Activated CD8-positive, alpha-beta memory T cell treated with anti-CD3 and anti-CD28 coated beads for 48 hours (primary cell): ENCODE measurements at regions not wholly inside any gene's neighbourhood (a gene's known extent, or its start where the extent isn't known, plus 50 kb on each side); places are given as distances from the start of the nearest gene placed in this dataset.

Experiments
- DNase-seq, 3 experiments: peaks; one replicate each; pipeline ENCODE4 v3.0.0-alpha.2; 2020; ENCODE audit warnings: low read depth in 2 of 3, low spot score in 2 of 3

DNA sequence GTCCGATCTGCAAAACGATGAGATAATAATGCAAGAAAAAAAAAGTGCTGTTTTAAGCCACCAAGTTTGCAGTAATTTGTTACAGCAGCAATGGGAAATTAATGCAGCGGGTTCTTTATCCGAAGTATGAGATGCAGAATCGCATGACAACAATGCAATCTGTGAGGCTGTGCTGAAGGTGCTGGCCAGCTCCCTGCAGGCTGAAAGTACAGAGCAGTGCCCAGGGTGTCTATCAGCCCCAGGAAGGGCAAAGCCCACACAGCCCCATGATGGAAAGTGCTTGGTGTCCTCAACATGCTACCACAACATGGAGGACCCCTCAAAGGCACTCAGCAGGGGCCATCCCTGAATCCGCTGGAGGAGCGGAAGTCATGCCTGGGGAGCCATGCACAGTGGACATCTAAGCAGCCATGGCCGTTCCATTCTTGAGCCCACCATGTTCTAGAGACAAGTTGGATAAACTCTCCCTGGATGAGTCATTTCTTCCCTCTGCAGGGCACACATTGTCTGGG is 199.5 kb upstream of the PFKP start:
- no peak for DNase-seq

DNA sequence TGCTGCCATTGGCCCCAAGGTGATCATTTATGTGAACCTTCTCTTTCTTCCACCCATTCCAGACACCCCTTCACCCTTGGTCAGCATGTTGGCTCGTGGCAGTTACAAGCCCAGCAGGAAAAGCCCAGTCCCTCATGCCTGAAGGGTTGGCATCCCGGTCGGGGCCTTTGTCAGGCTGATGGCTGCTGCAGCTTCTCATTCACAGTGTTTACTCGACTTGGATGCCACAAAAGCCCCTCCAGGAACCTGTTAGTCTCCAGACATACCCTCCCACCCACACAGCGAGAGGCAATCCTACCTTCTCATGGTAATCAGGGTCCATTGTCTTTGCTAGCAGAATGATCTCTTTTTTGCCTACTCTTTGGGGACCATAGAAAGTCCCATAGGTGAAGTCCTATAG is 200.8 kb upstream of the PFKP start:
- DNase-seq: no peak

DNA sequence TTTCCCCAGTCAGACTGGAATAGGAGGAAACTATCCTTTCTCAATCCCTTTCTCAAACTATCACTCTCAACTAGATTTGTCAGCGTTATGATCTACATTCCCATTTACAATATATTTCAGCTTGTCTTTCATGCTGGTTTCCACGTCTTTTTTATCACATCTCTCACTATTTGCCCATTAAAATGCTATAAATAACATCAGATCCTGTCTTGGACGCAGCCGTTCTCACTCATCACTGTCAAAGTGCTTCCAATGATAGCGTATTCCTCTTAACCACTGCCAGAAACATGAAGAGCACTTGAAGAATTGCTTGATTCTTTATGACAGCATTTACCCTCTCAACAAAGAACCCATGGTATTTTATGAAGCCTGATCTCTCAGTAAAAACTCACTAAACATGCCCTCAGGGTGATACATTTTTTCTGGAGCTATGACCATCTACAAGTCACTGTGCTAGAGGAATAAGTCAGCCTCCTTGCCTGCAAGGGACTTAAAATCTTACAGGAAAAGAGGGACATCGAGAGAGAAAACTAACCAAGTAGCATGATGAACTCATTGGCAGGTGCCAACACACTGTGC is 205.6 kb upstream of the PFKP start:
- DNase-seq: no peak

DNA sequence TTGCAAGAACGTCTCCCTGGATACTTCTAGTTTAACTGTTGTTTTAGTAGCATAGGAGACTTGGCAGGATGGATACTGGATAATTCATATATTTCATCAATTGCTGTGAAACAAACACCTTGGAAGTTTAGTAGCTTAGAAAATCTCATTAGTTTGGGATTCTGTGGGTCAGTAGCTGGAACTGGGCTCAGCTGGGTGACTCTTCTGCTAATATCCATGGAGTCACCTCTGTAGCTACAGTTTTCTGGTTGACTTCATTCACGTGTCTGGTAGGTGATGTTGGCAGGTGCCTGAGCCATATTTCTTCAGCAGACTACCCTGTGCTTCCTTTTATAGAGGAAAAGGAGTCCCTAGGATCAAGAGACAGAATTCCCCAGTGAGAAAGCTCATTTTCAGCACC is 208.9 kb upstream of the PFKP start:
- DNase-seq: no peak

DNA sequence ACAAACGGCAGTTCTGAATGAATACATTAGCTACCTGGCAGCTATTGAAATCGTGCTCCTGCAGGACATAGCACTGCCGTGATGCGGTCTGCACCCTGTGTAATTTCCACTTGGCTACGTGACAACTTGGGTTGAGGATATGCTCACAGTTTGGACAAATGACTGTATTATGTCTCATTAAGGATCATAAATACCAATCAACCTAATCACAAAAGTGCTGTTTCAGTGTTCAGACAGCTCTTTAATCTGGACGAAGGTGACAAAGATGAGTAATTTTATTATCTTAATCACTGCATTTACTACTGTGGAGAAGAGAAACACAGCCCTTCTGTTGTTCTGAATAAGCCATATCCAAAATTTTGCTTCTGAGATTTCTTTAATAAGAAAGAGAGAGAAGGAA is 210.8 kb upstream of the PFKP start:
- DNase-seq: no peak

DNA sequence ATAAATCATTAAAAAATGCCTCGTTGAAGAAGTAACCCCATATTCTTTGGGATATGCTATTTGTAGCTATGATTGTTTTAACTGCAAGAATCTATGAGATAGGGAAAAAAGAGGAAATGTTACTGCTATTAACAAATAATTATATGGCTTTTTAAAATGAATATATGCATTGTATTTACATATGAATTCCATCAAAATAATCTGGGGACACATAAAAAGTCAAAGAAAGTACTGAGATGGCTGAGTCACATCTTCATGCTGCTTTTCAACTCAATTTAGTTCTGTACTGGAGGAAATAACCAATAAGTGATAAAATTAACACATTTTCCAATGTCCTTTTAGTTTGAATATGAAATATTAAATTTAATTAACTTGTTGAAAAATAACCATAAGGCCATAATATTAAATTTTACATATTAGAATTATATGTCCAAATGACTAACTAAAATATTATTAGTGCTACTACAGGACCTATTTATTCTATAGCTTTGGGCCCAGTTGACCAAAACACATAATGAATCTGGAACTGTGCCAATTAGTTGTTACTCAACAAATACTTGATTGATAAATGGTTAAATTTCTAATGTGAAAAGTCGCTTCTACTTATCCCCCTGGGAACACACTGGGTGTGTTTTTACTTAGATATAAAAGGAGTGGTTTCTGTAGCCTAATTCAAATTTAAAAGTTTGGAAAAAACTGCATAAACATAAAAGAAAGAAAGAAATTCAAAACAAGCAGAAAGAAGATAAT is 214.6 kb upstream of the PFKP start:
- no peak for DNase-seq

DNA sequence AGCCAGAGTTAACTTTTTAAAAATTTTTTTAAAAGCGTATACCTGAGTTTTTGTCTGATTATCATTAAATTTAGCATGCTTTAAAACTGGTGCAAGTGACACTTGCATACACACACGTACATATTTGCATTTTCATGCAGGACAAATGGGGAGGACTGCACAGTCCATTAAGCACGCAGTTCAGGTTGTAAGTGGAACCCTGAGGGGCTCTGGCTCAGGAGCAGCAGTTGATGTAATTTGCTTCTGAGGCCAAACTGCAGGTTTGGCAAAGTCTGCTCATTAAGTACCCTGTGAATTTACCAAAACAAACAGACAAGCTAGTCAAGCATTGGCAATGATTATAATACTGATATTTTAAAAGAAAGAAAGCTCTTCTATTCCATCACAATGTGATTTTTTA is 215.8 kb upstream of the PFKP start:
- no peak for DNase-seq

DNA sequence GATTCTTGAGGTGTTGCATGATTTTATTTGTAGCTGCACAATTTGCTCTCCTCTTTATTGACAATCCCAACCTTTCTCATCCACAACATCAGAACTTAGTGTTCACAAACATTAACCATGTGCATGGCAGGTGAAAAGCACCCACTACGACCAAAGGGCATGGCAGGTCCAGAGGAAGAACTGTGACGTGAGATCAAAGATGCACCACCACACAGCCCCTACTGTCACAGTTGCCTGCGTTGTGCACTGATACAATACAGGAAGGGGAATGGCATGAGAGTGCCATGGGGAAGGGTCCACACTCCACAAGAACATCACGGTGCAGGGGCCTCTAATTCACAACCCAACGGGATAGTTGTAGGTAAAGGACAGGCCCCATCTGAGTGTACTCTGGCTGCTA is 217.1 kb upstream of the PFKP start:
- DNase-seq: no peak

DNA sequence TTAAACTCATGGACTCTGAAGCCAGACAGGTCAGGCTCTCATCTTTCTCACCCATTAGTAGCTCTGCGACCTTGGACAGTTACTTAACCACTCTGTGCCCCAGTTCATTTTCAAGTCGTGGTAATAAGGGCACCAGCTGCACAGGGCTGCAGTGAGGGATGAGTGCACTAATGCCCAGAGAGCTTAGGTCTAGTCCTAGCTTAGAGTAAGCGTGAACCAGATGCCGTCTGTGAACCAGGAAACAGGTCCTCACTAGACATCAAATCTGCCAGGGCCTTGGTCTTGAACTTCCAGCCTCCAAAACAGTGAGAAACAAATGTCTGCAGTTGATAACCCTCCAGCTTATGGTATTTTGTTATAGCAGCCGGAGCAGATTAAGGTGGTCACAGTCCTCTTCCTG is 222.4 kb upstream of the PFKP start:
- no peak for DNase-seq

DNA sequence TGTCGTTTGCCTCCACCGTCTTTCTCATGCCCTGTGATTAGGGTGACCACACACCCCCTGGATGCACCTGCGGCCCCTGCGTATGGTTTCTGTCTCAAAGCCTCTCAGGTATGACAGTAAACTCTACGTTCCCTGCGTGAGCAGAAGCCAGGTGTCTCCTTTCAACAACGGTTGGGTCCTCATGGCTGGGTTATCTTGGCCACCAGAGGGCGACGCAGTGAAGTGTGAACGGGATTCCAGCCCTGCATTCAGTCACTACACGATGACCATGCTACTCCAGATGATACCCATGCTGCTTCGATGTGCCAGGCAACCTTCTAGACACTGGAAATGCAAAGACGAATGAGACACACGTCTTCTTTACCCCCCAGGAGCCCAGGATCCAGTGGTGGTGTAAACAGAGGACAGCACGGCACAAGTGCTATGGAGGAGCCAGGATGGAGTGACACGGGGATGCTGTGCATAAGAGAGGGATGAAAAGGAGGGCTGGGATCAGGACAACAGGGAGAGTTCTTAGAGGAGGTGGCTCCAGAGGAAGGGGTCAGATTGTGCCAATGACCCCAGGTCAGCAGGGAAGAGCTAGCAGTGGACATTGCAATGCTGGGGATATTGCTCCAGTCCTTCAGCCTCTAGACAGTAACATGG is 228.1 kb upstream of the PFKP start:
- peak in 1 of 3 experiments; percentile 4 for DNase-seq

DNA sequence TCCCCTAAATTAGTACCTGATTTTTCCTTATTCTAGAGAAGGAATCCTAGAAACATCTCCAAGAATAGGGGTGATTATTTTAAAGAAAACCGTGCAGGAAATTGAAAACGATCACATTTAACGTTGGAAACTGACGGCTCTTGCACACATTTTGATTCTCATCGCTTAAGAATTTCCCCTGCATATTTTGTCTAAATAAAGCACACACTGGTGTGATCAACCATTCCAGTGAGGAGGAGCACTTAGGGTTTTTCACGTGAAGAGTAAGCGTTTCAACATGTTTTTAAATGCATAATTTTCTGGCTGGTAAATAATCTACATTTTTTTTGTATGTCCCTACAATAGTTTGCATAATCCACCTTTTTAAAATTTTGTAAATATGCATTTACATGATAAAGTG is 229.7 kb upstream of the PFKP start:
- DNase-seq: no peak

DNA sequence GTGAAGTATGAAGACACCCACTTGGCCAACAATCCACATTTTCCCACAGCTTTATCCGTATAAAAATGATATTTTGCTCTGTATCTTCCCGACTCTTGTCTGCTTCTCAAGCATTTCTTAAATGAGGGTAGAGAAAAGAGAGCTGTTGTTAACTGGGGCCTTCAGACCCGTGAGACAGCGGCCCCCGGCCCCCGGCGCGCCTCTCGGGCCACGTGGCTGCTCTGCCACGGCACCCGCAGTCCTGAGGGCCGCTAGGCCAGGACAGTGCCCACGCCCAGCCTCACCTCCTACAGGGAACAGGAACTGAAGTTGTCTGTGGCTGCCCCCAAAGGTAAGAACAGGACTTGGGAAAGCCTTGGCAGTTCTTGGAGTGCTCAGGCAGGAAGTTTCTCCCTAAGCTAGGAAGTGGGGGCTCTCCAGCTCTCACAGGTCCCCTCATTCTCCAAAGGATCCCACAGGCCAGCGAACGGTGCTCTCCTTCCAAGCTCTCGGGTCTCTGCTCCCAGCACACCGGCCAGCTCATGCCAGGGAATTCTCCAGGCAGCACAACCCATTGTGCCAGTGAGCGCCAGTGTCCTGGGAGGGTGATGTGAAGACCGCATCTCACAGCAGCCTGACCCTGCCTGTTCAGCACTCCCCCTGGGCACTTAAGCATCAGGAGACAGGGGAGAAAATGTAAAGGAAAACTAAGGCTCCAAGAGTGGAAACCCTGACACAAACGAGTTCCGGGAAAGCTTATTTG is 230.3 kb upstream of the PFKP start:
- DNase-seq: no peak

DNA sequence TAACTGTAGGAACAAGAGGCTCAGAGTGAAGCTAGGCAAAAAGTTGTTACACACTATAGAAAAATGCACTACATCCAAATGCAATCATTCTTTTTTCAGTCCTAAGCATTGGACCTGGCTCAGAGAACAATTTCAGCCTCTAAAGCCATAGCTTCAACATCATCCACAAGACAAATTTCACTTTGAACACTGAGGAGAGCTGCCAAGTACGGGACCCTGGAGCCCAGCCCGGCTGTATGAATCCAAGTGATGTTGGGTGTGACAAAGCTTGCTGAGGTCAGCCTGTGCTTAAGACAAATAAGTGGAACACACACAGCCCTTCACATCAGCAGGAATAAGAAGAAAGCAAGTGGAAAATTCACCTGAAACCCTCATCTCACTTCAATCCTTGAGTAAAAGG is 233.1 kb upstream of the PFKP start:
- DNase-seq: no peak

DNA sequence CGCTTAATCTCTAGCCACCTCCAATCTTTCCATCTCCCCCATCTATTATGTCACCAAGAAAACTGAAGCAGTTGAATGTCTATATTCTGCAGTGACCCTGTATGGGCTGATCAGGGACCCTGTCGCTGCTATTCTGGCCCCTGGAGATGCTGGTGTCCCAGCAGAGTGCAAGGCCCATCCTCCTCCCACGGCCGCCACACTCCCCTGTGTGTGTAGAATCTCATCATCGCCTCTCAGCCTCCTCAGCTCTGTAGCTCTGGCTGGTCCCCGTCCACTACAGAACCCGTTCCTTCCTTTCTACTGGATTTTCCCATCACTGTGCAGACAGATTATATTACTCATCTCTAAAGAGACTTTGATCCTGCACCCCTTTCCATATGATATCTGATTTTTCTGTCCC is 235.8 kb upstream of the PFKP start:
- no peak for DNase-seq

DNA sequence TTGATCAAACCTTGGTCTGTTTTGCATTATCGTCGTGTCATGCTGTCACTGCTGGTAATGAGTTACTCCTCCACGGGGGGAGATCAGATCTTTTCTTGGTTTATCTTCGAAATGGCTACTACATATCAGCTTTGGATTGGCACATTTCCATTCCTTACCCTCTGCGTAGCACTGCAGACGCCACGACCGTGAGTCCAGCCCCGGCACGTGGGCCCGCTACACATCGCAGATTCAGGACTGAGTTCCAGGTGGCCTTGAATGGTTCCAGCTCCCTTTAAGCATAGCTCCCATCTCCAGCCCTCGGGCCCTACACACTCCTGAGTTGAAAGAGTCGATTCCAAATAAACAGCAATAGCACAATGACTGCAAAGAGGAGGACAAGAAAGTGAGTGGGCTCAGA is 238.6 kb upstream of the PFKP start:
- DNase-seq: no peak

DNA sequence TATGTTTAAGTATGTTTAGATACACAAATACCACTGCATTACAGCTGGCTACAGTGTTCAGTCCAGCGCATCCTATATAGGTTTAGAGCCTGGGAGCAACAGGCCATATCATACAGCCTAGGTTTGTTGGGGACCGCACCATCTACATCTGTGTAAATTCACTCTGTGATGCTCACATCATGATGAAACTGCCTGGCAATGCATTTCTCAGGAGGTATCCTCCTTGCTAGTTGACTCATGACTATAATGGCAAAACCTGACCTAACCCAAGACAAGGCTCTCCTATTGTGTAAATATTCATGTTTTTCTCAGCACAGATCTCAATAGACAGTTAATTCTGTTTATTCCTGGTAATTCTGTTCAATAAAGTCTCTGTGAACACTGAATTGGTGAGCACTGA is 240.7 kb upstream of the PFKP start:
- DNase-seq: no peak

DNA sequence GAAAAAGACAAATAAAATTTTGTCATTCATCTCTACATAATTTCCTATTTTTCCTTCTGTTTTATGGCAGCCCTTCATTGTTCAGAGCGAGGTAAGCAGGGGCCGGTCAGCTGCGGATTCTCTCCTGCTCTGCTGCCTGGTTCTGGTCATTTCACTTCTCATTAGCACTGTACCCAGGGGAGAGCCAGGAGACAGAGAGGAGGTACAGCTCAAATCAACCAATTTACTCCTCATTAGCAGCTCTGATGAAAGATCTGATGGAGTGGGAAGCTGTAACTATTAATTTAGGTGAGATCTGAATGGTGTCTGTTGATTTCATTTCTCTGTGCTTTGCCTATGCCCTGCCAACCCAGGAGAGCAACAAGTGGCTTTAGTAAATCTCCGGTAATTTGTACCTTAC is 241.5 kb upstream of the PFKP start:
- no peak for DNase-seq

DNA sequence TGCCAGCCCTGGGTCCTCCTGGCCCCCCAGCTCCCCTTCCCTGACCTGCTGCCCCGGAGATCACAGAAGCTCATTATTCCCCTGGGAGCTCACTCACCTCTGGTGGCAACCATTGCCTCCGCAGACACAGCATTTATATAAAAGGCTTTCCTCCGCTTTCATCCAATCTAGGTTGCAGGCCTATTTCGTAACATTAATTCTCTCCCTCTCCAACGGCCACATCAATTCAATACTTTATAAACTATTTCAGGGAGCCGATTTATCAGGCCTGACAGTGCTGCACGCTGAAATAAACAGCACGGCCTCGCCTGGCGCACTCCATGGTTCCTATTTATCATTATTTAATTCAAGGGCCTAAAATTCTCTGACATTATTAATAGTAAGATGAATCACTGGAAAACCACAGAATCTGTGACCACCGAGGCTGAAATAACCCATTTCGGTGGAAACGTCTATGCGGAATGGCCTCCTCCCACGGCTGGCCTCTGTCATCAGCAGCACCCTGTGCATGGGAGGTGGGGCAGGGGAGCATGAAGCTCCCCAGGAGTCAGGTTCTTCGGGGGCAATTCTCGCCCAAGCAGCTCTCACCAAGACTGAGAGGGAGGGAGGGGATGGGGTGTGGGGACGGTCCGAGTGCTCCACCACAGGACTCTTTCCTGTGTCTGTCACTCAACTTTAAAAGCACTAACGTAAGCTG is 249.3 kb upstream of the PFKP start:
- DNase-seq: no peak

DNA sequence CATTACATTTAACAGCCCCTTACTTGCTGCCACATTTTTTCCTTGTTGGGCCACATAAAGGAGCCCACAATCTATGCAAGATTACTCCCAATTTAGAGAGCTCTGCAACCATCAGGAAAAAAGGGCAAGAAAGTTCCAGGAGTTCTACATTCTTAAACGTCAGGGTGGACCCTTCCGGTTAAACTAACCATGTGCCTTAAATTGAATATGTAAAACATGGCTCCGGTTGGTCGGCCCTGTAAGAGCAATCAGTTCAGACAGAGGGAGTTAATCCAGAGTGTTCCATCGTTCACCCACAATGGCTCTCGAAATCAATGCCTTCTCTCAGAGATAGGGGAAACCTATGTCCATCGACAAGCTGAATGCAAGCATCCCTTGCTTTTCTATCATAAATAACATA is 253.7 kb upstream of the PFKP start:
- DNase-seq: no peak

DNA sequence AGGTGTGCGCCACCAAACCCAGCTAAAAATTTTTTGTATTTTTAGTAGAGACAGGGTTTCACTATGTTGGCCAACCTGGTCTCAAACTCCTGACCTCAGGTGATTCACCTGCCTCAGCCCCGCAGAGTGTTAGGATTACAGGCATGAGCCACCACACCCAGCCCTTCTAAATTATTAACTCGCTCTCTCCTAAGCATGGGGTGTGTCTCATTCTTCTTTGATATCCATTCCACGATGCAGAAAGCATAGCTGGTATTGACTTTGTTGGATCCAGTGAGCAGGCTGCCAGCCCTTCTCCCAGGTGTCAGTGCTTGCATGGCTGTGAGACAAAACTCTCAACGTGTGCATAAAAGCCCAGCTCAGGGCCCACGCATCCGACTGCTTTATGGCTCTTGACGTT is 254.1 kb upstream of the PFKP start:
- no peak for DNase-seq

DNA sequence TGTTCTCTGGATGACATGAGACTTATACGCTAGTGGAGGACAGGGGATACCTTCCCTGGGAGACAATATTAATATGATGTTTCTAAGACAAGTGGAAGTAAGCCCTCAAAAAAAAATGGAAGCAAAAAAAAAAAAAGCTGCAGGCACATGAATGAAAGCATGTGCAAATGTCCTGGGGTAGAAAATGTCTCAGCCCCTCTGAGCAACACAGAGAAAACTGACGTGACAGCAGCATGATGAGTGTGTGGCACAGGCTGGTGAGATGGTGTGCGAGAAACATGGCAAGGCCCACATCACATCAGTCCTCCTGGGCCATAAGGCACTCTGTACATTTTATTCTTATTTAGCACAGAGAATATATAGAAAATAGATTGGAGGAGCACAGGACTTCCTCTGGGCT is 254.7 kb upstream of the PFKP start:
- no peak for DNase-seq
